ENCODE measurements at regions not wholly inside any gene's neighbourhood (a gene's known extent, or its start where the extent isn't known, plus 50 kb on each side); places are given as distances from the start of the nearest gene placed in this dataset.

GRCh38 chr12:88308825-88309224, 166.7 kb downstream of the TMTC3 start:
- ATAC-seq (ENCODE audit: poor library complexity) (no peak), DNase-seq (no peak)
- intact Hi-C loops (cut with DNase I) = no loop called here

GRCh38 chr12:88309546-88309945, 167.4 kb downstream of the TMTC3 start:
- ATAC-seq (ENCODE audit: poor library complexity) (no peak), DNase-seq (no peak)
- intact Hi-C loops (cut with DNase I) = no loop called here

GRCh38 chr12:88310069-88310468, 168.0 kb downstream of the TMTC3 start:
- ATAC-seq (ENCODE audit: poor library complexity) (peak; percentile 56), DNase-seq (no peak)
- intact Hi-C loops (cut with DNase I) = no loop called here

GRCh38 chr12:88310666-88311065, 168.6 kb downstream of the TMTC3 start:
- intact Hi-C loops (cut with DNase I) = no loop called here
- ATAC-seq (ENCODE audit: poor library complexity) = no peak
- peak; percentile 42 for DNase-seq

GRCh38 chr12:88313554-88313953, 171.4 kb downstream of the TMTC3 start:
- ATAC-seq (ENCODE audit: poor library complexity) = no peak
- DNase-seq = no peak
- intact Hi-C loops (cut with DNase I) = no loop called here

- intact Hi-C loops (cut with DNase I) = no loop called here
- ATAC-seq (ENCODE audit: poor library complexity) = no peak
- DNase-seq = no peak
Observed at GRCh38 chr12:88314706-88315105, 172.6 kb downstream of the TMTC3 start.

DNA sequence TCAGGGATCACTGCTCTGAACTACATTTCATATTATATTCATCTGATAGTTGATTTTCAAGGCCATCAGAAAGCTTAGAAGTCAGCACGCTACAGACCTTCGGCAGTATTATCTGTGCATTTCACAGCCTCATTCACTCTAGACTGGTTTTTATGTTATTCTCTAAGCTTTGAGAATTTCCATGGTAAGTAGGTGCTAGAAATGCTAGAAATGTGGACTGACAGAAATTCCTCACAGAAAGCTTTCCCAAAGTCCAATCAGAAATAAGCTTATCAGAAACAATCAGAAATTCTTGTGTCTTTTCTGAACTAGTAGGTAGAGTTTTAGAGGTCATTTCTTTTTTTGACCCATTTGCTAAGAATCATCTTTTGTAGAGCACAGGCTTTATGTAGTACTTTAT, 176.6 kb downstream of the TMTC3 start:
- ATAC-seq (ENCODE audit: poor library complexity) (no peak), DNase-seq (no peak)
- intact Hi-C loops (cut with DNase I) = no loop called here

DNA sequence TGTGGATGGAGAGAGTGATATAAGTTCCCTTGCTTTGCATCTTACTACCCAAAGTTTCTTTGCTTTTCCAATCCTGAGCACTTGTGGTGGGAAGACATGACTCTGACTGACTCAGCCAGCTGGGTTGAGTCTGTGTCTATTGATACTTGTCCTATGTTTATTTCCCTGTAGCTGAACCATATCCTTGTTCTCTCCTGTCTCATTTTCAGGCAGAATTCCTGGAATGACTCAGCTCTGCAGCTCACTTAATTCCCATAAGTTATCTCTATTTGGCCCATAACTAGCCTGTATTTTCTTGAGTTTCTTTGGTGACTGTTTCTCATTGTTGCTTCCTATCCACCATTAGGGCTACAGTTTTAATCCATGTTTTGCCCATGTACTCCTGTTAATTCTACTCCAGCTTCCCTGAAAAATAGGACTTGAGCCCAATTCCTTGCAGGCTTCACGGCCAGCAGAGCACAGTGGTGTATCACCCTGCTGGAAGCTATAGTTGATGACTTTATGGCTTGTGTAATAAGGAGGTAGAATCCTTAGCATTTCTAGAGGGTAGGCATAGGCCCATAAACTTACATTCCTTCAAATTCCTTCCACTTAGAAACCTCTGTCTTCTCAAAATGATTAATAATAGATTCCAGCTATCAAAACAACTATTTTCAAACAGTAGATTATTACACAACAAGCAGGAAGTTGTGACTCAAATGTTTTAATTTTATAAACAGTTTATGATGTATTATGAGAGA, 183.1 kb downstream of the TMTC3 start:
- DNase-seq (no peak), ATAC-seq (ENCODE audit: poor library complexity) (peak; percentile 66)
- intact Hi-C loops (cut with DNase I) = no loop called here

- ATAC-seq (ENCODE audit: poor library complexity) = peak; percentile 71
- no peak for DNase-seq
- intact Hi-C loops (cut with DNase I) = no loop called here
Observed at GRCh38 chr12:88325816-88326189, 183.7 kb downstream of the TMTC3 start.

DNA sequence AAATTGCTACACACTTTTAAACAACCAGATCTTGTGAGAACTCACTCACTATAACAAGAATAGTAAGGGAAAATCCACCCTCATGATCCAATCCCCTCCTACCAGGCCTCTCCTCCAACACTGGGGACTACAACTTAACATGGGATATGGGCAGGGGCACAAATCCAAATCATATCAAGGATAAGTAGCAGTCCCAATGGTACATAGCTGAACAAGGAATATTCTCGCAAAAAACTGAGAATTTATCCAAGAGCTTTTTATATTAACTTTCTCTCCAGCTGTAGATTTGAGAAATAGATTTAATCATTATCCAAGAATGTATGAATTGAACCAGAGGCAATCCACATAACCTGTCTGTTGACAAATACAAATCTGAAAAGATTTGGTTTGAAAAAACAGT, 185.2 kb downstream of the TMTC3 start:
- DNase-seq (no peak), ATAC-seq (ENCODE audit: poor library complexity) (no peak)
- intact Hi-C loops (cut with DNase I) = no loop called here

DNA sequence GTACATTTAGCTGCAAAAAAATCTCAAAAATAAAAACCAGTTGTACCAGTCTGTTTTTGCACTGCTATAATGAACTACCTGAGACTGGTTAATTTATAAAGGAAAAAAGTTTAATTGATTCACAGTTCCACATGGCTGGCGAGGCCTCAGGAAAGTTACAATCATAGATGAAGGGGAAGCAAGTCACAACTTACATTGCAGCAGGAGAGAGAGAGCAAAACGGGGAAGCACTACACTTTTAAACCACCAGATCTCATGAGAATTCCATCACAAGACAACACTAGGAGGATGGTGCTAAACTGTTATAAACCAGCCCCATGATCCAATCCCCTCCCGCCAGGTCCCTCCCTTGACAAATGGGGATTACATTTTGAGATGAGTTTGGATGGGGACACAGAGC, 186.0 kb downstream of the TMTC3 start:
- ATAC-seq (ENCODE audit: poor library complexity) (no peak), DNase-seq (no peak)
- intact Hi-C loops (cut with DNase I) = no loop called here

DNA sequence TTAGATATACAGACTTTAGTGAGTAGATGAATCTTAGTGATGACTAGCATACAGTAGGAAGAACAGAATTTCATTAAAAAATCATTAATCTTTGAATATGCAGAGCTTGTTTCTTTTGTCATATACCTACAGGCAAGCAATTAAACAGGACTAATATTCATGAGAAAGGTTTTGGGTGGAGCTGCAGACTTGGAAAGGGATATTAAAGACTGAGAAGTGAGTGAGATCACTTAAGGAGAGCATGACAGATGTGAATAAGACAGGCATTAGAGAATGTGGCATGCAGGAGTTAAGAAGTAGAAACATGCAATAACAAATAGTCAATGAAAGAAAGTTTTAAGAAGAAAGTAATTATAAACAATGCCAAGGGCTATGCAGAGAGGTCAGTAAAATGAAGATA, 187.7 kb downstream of the TMTC3 start:
- intact Hi-C loops (cut with DNase I) = no loop called here
- ATAC-seq (ENCODE audit: poor library complexity) = no peak

DNA sequence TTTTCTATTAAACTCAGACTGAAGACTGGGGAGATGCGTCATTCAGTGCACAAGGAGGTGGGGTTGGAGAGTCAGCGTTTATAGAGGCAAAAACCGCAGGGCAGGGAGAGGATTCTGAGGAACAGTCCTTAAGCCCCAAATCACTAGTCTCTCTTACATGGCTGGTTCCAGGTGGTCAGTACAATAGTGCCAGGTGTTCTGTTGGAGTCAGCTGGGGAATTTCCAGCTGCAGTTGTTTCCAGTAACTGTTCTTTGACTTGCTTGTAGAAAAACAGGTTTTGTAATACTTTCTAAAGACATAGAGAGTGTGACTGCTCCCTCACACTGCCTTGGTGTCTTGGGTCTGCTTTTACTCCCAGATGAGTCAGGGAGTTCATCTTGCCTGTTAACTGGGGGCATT, 192.2 kb downstream of the TMTC3 start:
- no peak for ATAC-seq (ENCODE audit: poor library complexity)
- DNase-seq = no peak
- intact Hi-C loops (cut with DNase I) = no loop called here

More for the DNA sequence above, 187.7 kb downstream of the TMTC3 start:
- no peak for DNase-seq

- intact Hi-C loops (cut with DNase I) = no loop called here
- DNase-seq (no peak), ATAC-seq (ENCODE audit: poor library complexity) (no peak)
Observed at GRCh38 chr12:88336076-88336739, 194.1 kb downstream of the TMTC3 start.

- DNase-seq (no peak), ATAC-seq (ENCODE audit: poor library complexity) (no peak)
- intact Hi-C loops (cut with DNase I) = no loop called here
Observed at GRCh38 chr12:88338486-88338885, 196.4 kb downstream of the TMTC3 start.

GRCh38 chr12:88339254-88339949, 197.3 kb downstream of the TMTC3 start:
- intact Hi-C loops (cut with DNase I) = no loop called here
- no peak for ATAC-seq (ENCODE audit: poor library complexity)
- no peak for DNase-seq

DNA sequence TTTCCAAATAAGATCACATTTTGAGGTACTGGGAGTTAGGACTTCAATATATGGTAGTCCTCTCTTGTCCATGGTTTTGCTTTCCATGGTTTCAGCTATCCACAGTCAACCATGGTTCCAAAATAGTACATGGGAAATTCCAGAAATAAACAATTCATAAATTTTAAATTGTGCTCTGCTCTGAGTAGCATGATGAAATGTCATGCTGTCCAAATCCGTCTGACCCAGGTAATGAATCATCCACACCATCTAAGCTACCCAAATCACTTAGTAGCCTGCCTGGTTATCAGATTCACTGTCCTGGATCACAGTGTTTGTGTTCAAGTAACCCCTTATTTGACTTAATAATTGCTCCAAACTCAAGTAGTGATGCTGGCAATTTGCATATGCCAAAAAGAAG, 197.9 kb downstream of the TMTC3 start:
- no peak for DNase-seq
- intact Hi-C loops (cut with DNase I) = no loop called here
- no peak for ATAC-seq (ENCODE audit: poor library complexity)

DNA sequence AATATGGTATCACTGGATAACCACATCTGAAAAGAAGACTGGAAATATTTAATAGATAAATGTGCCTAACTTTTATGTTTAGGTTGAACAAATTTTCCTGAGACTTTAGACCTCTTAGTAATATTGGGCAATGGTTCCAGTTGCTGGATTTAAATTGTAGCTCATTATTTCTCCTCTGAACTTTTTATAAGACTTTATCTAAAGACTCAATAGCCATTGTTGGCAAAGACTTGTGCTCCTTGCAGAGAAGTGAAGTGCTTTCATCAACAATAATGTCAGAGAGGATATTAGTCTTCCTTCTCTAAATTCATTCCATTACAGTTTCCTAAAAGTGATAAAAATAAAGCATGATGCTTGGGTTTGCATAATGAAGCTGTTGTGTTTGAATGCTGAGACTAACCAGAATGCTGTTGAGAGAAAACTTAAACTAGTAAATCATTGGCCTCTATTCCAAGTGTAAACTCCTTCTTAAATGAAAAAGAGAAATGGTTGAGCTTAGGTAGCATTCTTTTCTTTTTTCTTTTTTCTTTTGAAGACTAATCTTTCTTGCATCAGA, 200.2 kb downstream of the TMTC3 start:
- intact Hi-C loops (cut with DNase I) = no loop called here
- ATAC-seq (ENCODE audit: poor library complexity) = no peak
- no peak for DNase-seq

DNA sequence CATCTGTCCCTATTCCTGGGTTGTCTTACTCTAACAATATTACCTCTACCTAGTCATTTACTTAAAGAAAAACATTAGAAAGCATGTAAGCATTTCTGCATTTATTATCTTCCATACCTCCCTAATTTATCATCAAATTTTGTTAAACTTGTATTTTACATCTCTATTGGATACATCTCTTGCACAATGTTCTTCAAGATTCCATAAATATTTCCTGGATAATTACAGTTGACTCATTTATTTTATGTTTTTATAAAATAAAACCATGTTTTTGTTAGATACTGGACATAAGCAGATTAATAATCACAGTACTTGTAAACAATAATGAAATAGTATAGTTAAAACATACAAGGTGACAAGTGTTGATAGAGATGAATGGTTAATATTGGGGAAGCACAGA, 209.0 kb downstream of the TMTC3 start:
- no peak for DNase-seq
- intact Hi-C loops (cut with DNase I) = no loop called here
- no peak for ATAC-seq (ENCODE audit: poor library complexity)

GRCh38 chr12:88354691-88355090, 212.6 kb downstream of the TMTC3 start:
- intact Hi-C loops (cut with DNase I) = no loop called here
- ATAC-seq (ENCODE audit: poor library complexity) (no peak), DNase-seq (no peak)

Measured in Right ventricle myocardium superior (tissue), 1 donor.